ENCODE measurements at regions not wholly inside any gene's neighbourhood (a gene's known extent, or its start where the extent isn't known, plus 50 kb on each side); places are given as distances from the start of the nearest gene placed in this dataset.

DNA sequence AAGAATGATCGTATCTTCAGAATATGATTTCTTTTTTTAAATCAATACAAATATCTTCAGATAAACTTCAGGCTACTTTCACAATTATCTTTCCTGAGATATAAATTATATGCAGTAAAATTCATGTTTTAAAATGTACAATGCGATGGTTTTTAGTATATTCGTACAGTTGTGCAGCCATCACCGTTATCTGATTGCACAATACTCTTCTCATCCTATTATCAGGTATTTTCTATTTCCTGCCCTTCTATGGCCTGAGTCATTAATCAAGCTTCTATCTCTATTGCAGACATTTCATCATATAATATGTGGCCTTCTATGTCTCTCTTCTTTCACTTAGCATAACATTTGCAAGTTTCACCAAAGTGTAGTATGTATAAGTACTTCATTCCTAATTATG, 1360.2 kb upstream of the SLC10A2 start:
- TF ChIP-seq ZBTB7A (IDR thresholded peaks at IDR 0.05; ENCODE audit: low read depth): no peak
- TF ChIP-seq FOXM1 (IDR thresholded peaks at IDR 0.05; ENCODE audit: borderline replicate concordance, low read depth): no peak
- TF ChIP-seq, protein P1, sequence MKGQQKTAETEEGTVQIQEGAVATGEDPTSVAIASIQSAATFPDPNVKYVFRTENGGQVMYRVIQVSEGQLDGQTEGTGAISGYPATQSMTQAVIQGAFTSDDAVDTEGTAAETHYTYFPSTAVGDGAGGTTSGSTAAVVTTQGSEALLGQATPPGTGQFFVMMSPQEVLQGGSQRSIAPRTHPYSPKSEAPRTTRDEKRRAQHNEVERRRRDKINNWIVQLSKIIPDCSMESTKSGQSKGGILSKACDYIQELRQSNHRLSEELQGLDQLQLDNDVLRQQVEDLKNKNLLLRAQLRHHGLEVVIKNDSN (IDR thresholded peaks at IDR 0.05): no peak
- TF ChIP-seq, protein P2, sequence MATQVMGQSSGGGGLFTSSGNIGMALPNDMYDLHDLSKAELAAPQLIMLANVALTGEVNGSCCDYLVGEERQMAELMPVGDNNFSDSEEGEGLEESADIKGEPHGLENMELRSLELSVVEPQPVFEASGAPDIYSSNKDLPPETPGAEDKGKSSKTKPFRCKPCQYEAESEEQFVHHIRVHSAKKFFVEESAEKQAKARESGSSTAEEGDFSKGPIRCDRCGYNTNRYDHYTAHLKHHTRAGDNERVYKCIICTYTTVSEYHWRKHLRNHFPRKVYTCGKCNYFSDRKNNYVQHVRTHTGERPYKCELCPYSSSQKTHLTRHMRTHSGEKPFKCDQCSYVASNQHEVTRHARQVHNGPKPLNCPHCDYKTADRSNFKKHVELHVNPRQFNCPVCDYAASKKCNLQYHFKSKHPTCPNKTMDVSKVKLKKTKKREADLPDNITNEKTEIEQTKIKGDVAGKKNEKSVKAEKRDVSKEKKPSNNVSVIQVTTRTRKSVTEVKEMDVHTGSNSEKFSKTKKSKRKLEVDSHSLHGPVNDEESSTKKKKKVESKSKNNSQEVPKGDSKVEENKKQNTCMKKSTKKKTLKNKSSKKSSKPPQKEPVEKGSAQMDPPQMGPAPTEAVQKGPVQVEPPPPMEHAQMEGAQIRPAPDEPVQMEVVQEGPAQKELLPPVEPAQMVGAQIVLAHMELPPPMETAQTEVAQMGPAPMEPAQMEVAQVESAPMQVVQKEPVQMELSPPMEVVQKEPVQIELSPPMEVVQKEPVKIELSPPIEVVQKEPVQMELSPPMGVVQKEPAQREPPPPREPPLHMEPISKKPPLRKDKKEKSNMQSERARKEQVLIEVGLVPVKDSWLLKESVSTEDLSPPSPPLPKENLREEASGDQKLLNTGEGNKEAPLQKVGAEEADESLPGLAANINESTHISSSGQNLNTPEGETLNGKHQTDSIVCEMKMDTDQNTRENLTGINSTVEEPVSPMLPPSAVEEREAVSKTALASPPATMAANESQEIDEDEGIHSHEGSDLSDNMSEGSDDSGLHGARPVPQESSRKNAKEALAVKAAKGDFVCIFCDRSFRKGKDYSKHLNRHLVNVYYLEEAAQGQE (IDR thresholded peaks at IDR 0.05; ENCODE audit: low read depth): no peak
- TF ChIP-seq, protein P3, sequence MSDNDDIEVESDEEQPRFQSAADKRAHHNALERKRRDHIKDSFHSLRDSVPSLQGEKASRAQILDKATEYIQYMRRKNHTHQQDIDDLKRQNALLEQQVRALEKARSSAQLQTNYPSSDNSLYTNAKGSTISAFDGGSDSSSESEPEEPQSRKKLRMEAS (IDR thresholded peaks at IDR 0.05): no peak
- TF ChIP-seq TEAD4 (IDR thresholded peaks at IDR 0.05): no peak

DNA sequence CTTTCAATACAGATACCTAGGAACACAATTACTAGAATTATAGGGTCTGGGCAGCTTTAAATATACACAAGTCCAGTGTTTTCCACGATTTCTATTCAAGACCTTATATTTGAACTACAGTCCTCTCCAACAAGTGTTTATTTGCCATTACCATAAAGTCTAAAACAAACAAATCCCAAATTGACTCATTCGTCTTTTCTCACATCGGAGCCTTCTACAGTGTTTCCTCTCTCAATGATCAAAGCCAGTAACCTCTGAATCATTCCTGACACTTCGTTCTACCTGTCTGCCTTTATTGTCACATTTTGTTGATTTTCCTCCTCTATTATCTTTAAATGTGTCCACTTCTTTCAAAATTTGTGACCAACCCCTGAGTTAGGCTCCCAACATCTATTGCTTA, 1356.5 kb upstream of the SLC10A2 start:
- TF ChIP-seq TEAD4 (IDR thresholded peaks at IDR 0.05) (no peak), CREB1 (IDR thresholded peaks at IDR 0.05; ENCODE audit: low read depth) (no peak), FOXM1 (IDR thresholded peaks at IDR 0.05; ENCODE audit: borderline replicate concordance, low read depth) (no peak), CEBPB (IDR thresholded peaks at IDR 0.05) (no peak), ZBTB7A (IDR thresholded peaks at IDR 0.05; ENCODE audit: low read depth) (no peak), EP300 (IDR thresholded peaks at IDR 0.05; ENCODE audit: borderline replicate concordance) (no peak), RAD21 (IDR thresholded peaks at IDR 0.05; ENCODE audit: low read depth) (no peak), NFIC (IDR thresholded peaks at IDR 0.05) (no peak), TCF12 (IDR thresholded peaks at IDR 0.05; ENCODE audit: low read depth) (no peak)
- TF ChIP-seq, protein P2 (IDR thresholded peaks at IDR 0.05; ENCODE audit: low read depth): no peak
- TF ChIP-seq, protein P3 (IDR thresholded peaks at IDR 0.05): no peak
- TF ChIP-seq, protein P1 (IDR thresholded peaks at IDR 0.05): no peak

DNA sequence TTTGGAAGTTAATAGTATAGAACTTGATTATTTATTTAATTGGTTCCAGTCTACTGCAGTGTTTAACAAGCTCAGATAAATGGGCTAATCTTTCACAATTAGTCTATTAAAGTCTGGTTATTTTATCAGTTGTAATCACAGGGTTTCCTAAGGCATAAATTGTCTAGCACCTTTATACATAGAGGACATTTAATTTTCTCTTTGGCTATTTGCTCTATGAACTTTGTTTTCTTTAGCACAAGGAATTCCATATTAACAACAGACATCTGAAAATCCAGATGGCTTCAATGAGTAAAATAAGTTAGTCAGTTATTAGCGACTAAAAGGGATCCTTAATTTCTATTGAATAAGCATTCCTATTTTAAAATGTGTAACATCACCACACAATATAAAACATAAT, 1350.8 kb upstream of the SLC10A2 start:
- TF ChIP-seq, protein P2 (IDR thresholded peaks at IDR 0.05; ENCODE audit: low read depth): no peak

DNA sequence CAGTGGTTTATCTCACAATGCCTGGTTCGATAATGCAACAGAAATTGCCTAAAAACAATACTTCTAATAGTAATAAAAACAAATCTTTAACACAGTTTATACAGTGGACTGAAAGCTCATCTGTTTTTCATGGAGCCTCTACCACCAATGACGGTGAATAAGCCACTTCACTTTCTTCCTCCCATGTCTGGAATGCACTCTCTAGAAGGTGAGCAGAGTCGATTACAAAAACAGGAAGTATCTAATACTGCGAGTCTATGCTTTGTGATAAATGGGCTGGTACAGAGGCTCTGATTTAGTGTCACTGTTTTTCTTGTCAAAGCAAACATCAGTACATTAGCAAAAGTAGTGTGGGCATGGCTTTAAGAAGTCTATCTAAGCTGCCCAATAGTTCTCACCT, 1348.6 kb upstream of the SLC10A2 start:
- TF ChIP-seq YY1 (IDR thresholded peaks at IDR 0.05; ENCODE audit: low read depth) (no peak), CREB1 (IDR thresholded peaks at IDR 0.05; ENCODE audit: low read depth) (no peak), RAD21 (IDR thresholded peaks at IDR 0.05; ENCODE audit: low read depth) (no peak), FOXM1 (IDR thresholded peaks at IDR 0.05; ENCODE audit: borderline replicate concordance, low read depth) (no peak), TEAD4 (IDR thresholded peaks at IDR 0.05) (no peak), TCF12 (IDR thresholded peaks at IDR 0.05; ENCODE audit: low read depth) (no peak), EP300 (IDR thresholded peaks at IDR 0.05; ENCODE audit: borderline replicate concordance) (no peak), NFIC (IDR thresholded peaks at IDR 0.05) (no peak), ZBTB7A (IDR thresholded peaks at IDR 0.05; ENCODE audit: low read depth) (no peak), TAF1 (IDR thresholded peaks at IDR 0.05; ENCODE audit: low read depth) (no peak), CEBPB (IDR thresholded peaks at IDR 0.05) (no peak), EGR1 (IDR thresholded peaks at IDR 0.05) (no peak)
- TF ChIP-seq, protein P1 (IDR thresholded peaks at IDR 0.05): no peak
- TF ChIP-seq, protein P2 (IDR thresholded peaks at IDR 0.05; ENCODE audit: low read depth): no peak
- TF ChIP-seq, protein P3 (IDR thresholded peaks at IDR 0.05): no peak
